Osteocyte (in vitro differentiated cells): ENCODE measurements at regions not wholly inside any gene's neighbourhood (a gene's known extent, or its start where the extent isn't known, plus 50 kb on each side); places are given as distances from the start of the nearest gene placed in this dataset.

ENCODE experiments used
- DNase-seq: peaks from one replicate; pipeline ENCODE4 v3.0.0; 2021; ENCODE audit warnings: mixed read lengths; ENCODE audit not compliant: unreplicated experiment; ENCODE audit errors: extremely low spot score
- H3K27ac Mint-ChIP-seq: one replicate; pipeline ENCODE4 v1.8.0; 2021; ENCODE audit warnings: mild to moderate bottlenecking, mixed read lengths; ENCODE audit not compliant: unreplicated experiment
- H3K27me3 Mint-ChIP-seq: one replicate; pipeline ENCODE4 v1.8.0; 2021; ENCODE audit warnings: mixed read lengths; ENCODE audit not compliant: unreplicated experiment
- H3K36me3 Mint-ChIP-seq: one replicate; pipeline ENCODE4 v1.8.0; 2021; ENCODE audit warnings: mixed read lengths; ENCODE audit not compliant: unreplicated experiment
- H3K4me1 Mint-ChIP-seq: one replicate; pipeline ENCODE4 v1.8.0; 2021; ENCODE audit warnings: mixed read lengths; ENCODE audit not compliant: unreplicated experiment
- H3K4me3 Mint-ChIP-seq: one replicate; pipeline ENCODE4 v1.8.0; 2021; ENCODE audit warnings: mild to moderate bottlenecking, moderate library complexity, mixed read lengths; ENCODE audit not compliant: unreplicated experiment
- H3K9me3 Mint-ChIP-seq: one replicate; pipeline ENCODE4 v1.8.0; 2021; ENCODE audit warnings: mixed read lengths; ENCODE audit not compliant: unreplicated experiment
- TF ChIP-seq, protein P1 (sequence below): fragments of 200-600 bp; sonication (generic); IDR thresholded peaks from 2 replicates; pipeline ENCODE4 v1.5.0; 2021; ENCODE audit warnings: antibody characterized with exemption, mild to moderate bottlenecking, moderate library complexity

DNA sequence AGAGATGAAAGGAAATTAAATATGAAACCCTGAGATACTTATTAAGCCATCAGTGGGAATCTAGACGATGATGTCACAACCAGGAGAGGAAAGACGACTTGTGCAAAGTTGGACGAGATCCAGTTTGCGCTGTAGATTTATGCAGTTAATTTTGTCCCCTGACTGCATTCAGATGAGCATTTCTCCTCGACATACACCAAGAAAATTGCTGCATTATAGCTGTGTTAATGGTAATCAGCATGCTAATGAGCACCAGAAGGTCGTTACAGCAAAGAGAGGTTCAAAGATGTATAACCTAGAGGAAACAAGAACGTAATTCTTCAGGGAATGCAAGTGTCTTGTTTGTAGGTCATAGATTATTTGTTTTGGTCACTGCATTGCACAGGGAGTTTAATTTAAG, 371.7 kb downstream of the RBM26 start:
- H3K27me3 Mint-ChIP-seq = no peaks in the 10 kb centered on the region
- DNase-seq = no peak
- TF ChIP-seq, protein P1, sequence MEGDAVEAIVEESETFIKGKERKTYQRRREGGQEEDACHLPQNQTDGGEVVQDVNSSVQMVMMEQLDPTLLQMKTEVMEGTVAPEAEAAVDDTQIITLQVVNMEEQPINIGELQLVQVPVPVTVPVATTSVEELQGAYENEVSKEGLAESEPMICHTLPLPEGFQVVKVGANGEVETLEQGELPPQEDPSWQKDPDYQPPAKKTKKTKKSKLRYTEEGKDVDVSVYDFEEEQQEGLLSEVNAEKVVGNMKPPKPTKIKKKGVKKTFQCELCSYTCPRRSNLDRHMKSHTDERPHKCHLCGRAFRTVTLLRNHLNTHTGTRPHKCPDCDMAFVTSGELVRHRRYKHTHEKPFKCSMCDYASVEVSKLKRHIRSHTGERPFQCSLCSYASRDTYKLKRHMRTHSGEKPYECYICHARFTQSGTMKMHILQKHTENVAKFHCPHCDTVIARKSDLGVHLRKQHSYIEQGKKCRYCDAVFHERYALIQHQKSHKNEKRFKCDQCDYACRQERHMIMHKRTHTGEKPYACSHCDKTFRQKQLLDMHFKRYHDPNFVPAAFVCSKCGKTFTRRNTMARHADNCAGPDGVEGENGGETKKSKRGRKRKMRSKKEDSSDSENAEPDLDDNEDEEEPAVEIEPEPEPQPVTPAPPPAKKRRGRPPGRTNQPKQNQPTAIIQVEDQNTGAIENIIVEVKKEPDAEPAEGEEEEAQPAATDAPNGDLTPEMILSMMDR = no peak

DNA sequence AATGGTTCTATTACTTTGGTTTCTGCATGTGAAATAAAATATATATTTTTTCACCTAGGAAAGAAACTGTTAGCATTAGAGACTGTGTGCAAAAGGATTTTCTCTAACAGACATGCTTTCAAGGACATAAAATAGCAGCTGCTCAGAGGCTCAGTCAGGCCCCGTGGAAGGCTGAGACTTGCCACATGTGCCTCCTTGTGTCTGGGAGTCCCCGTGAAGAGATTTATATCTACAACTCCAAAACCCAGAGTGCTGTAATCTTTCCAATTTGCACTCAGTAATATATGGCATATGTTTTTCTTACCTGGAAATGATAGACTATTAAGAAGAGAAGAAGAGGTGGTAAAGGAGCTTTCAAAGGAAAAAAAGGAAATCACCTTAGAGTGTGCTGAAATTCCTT, 371.6 kb upstream of the OBI1 start:
- Mint-ChIP-seq H3K4me1 (no peaks in the 10 kb centered on the region), H3K4me3 (no peak overlapping the region), H3K27ac (no peak overlapping the region), H3K36me3 (no peaks in the 10 kb centered on the region), H3K27me3 (no peaks in the 10 kb centered on the region), H3K9me3 (no peaks in the 10 kb centered on the region)
- TF ChIP-seq, protein P1 = no peak
- DNase-seq = no peak

More for the DNA sequence above, 371.7 kb downstream of the RBM26 start:
- no peak overlapping the region for H3K4me3 Mint-ChIP-seq
- no peaks in the 10 kb centered on the region for H3K4me1 Mint-ChIP-seq
- no peaks in the 10 kb centered on the region for H3K9me3 Mint-ChIP-seq
- H3K27ac Mint-ChIP-seq = no peak overlapping the region
- H3K36me3 Mint-ChIP-seq = no peaks in the 10 kb centered on the region

DNA sequence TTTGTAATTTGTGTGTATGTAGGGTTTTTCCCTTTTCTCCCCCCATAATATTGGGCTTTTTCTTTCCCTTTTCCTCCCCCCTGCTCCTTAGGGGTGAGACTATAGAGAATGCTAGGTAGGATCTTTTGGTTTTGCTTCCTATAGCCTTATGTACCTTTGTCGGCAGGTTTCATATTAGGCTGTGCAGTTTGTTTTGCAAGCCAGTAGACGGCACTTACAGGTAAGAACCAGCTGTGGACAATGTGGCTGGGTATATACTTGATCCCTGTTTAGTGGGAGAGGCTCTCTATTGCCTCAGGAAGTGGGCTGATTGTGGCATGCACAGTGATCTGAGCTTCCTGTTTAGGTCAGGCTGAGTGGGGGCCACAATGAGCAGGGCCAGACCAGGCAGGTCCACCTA, 359.2 kb upstream of the OBI1 start:
- Mint-ChIP-seq H3K9me3 (peaks cover 32% of the 10 kb centered on the region), H3K27ac (no peak overlapping the region), H3K4me1 (no peaks in the 10 kb centered on the region), H3K27me3 (no peaks in the 10 kb centered on the region), H3K36me3 (no peaks in the 10 kb centered on the region), H3K4me3 (no peak overlapping the region)
- TF ChIP-seq, protein P1 = no peak
- DNase-seq = no peak

DNA sequence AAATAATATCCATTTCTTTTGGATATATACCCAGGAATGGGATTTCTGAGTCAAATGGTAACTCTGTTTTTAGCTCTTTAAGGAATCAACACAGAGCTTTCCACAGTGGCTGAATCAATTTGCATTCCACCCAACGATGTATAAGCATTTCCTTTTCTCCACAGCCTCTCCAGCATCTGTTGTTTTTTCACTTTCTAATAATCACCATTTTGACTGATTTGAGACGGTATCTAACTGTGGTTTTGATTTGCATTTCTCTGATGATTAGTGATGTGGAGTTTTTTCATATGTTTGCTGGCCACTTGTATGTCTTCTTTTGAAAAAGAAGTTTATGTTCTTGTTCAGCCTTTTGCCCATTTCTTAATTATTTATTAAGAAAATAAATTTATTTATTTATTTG, 352.2 kb upstream of the OBI1 start:
- DNase-seq = no peak
- Mint-ChIP-seq H3K4me3 (no peak overlapping the region), H3K9me3 (peaks cover 15% of the 10 kb centered on the region), H3K36me3 (no peaks in the 10 kb centered on the region), H3K27ac (no peak overlapping the region), H3K27me3 (no peaks in the 10 kb centered on the region), H3K4me1 (no peaks in the 10 kb centered on the region)
- TF ChIP-seq, protein P1 = no peak

DNA sequence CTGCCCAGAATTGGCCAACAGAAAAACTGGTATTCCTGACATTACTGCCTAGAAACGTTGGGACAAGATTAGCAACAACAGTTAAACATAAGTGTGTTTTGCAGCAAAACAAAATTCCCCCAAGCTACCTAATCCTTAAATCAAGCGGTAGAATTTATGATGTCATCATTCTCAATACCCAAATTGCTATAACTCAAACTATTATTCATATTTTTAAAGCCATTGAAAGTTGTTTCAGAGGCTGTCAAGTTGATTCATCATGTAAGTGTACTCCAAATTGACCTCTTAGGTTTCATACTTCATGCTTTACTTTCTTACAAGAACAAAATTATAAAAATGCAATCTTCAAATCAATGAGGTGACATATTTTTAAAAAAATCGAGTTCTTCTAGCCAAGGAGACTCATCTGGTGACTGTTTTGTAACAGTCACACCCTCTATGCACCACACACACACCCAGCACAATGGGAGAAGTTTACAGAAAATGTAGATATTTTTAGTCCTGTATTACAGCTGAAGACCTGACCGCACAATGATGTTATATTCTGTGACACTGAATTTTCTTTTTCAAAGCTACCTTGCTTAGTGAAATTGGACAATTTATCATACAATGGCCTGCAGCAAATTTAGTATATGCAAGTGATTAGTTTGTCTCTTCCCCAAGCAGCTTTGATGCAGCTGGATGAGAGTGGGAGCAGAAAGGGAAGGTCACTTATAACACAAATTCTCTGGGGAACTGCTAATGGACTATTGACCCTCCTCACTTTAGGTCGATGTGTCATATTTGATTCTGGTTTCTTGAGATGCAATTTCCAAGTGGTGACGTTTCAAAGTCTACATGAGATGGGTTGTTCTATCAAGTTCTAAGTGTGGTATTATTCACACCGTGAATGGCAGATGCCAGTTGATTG, 345.3 kb upstream of the OBI1 start:
- TF ChIP-seq, protein P1 = no peak
- no peak overlapping the region for H3K4me3 Mint-ChIP-seq

More for the DNA sequence above, 345.3 kb upstream of the OBI1 start:
- Mint-ChIP-seq H3K27ac (no peak overlapping the region), H3K27me3 (no peaks in the 10 kb centered on the region), H3K9me3 (no peaks in the 10 kb centered on the region), H3K4me1 (no peaks in the 10 kb centered on the region), H3K36me3 (no peaks in the 10 kb centered on the region)
- DNase-seq = no peak
